CD4-positive, alpha-beta T cell (primary cell): ENCODE measurements at regions not wholly inside any gene's neighbourhood (a gene's known extent, or its start where the extent isn't known, plus 50 kb on each side); places are given as distances from the start of the nearest gene placed in this dataset.
"Not testable (repeated sequence)": the region's sequence is repeated elsewhere in the genome, so short reads cannot be mapped to it uniquely, and the experiment has no call there.

Experiments used
- ATAC-seq: fragments of 200-7000 bp; cut with Tn5 transposase; one replicate; pipeline ENCODE4 v1.10.0; 2022; ENCODE audit warnings: mild to moderate bottlenecking; ENCODE audit not compliant: poor library complexity
- CTCF ChIA-PET: fragments of 350-600 bp; sonication (Branson Sonifier 250); formaldehyde crosslinking; loops from one replicate; lab custom pipeline; 2021; ENCODE audit warnings: antibody characterized with exemption, inconsistent platforms; lab: Charles Lee
- POLR2A ChIA-PET: fragments of 350-600 bp; sonication (Branson Sonifier 250); formaldehyde crosslinking; loops from one replicate; lab custom pipeline; 2021; ENCODE audit warnings: antibody characterized with exemption, inconsistent platforms; lab: Charles Lee
- DNase-seq, 14 experiments: peaks; one replicate each; pipeline ENCODE4 v3.0.0-alpha.2; 2013 to 2020; ENCODE audit warnings: mixed read lengths in 2 of 14
- H3K27ac ChIP-seq, 2 donors: one replicate each; pipeline versions ENCODE4 v1.5.1 to v1.7.0; 2013; ENCODE audit warnings: low read length in 2 of 2, low read depth in 1 of 2, mild to moderate bottlenecking in 1 of 2
- H3K27me3 ChIP-seq, 2 experiments: 1 replicate in 1 of 2; 2 replicates in 1 of 2; pipeline versions ENCODE4 v1.6.1 to v1.7.0; 2013; ENCODE audit warnings: low read length in 2 of 2, control low read depth in 1 of 2, mild to moderate bottlenecking in 1 of 2, moderate library complexity in 1 of 2; ENCODE audit not compliant: insufficient read depth in 2 of 2, control insufficient read depth in 1 of 2
- H3K36me3 ChIP-seq: one replicate; pipeline ENCODE4 v1.6.1; 2013; ENCODE audit warnings: low read length, control low read depth; ENCODE audit not compliant: insufficient read depth
- H3K4me1 ChIP-seq: one replicate; pipeline ENCODE4 v1.6.1; 2013; ENCODE audit warnings: low read length, control low read depth; ENCODE audit not compliant: insufficient read depth
- H3K4me3 ChIP-seq: one replicate; pipeline ENCODE4 v1.5.1; 2013; ENCODE audit warnings: mild to moderate bottlenecking, low read length, moderate library complexity
- H3K9me3 ChIP-seq, 2 experiments: 1 replicate in 1 of 2; 2 replicates in 1 of 2; pipeline versions ENCODE4 v1.6.1 to v1.7.0; 2013; ENCODE audit warnings: low read length in 2 of 2, mild to moderate bottlenecking in 2 of 2, control low read depth in 1 of 2, moderate library complexity in 1 of 2; ENCODE audit not compliant: control insufficient read depth in 1 of 2, insufficient read depth in 1 of 2
- H3K27ac Mint-ChIP-seq: one replicate; pipeline ENCODE4 v1.8.0; 2020; ENCODE audit warnings: mixed read lengths
- H3K27me3 Mint-ChIP-seq: one replicate; pipeline ENCODE4 v1.8.0; 2021; ENCODE audit warnings: mixed read lengths
- H3K36me3 Mint-ChIP-seq: one replicate; pipeline ENCODE4 v1.8.0; 2021; ENCODE audit warnings: low read depth, mixed read lengths
- H3K4me1 Mint-ChIP-seq: one replicate; pipeline ENCODE4 v1.8.0; 2021; ENCODE audit warnings: low read depth, mixed read lengths
- H3K4me3 Mint-ChIP-seq: one replicate; pipeline ENCODE4 v1.8.0; 2020; ENCODE audit warnings: mild to moderate bottlenecking, mixed read lengths
- H3K9me3 Mint-ChIP-seq: one replicate; pipeline ENCODE4 v1.8.0; 2020; ENCODE audit warnings: mixed read lengths
- intact Hi-C, 2 experiments: fragments of 100-400 bp; cut with DNase I in 1 of 2; cut with micrococcal nuclease in 1 of 2; formaldehyde crosslinking; loops; one replicate each; pipeline versions ENCODE4 v1.15.1 to v1.9.0; 2023 to 2025; cut with DNase I, micrococcal nuclease
- TF ChIP-seq, protein P1 (sequence below): fragments of 200-600 bp; IDR thresholded peaks from one replicate; pipeline ENCODE4 v1.8.0; 2022; ENCODE audit warnings: antibody characterized with exemption, mild to moderate bottlenecking

DNA sequence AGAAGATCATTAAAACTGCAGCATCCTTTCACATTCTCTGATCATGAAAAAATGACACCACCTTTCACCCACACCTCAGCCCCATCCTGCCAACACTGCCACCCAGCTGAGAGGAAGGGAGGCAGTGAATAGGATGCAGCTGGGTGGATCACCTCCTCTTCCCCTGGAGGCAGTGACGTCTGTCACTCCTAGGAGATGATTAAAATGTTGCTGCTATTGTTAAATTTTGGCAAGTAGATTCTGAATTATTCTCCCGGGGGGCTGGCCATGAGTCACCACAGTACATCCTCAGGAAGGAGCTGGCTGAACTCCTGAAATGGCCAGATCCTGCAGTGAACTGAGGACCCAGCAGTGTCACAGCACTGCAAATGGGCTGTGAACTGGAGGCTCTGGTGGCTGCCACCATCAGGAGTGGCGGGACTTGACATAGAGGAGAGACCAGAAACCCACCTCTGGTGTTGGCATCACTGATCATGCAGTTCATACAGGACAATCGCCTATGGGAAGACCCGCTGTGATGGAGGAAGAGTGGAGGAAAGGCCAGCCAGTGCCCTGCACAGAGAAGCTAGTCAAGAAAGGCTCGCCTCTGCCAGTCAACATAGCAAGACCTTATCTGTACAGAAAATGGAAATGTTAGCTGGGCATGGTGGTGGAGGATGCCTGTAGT lies 199.1 kb downstream of the FAM43A start:
- intact Hi-C loops = no loop called here
- ChIA-PET CTCF (no interaction called here), POLR2A (no interaction called here)
- ATAC-seq (no peak), DNase-seq (no peak)
- Histone ChIP-seq H3K9me3 (peaks cover 8 to 19% of the 10 kb centered on the region in 2 experiments), H3K27ac (no peak overlapping the region), H3K4me3 (no peak overlapping the region), H3K27me3 (no peaks in the 10 kb centered on the region), H3K36me3 (no peaks in the 10 kb centered on the region), H3K4me1 (peaks cover 7% of the 10 kb centered on the region)
- H3K9me3 Mint-ChIP-seq = peaks cover 5% of the 10 kb centered on the region
- H3K4me1 Mint-ChIP-seq = peaks cover 4% of the 10 kb centered on the region
- H3K27me3 Mint-ChIP-seq = peaks cover 5% of the 10 kb centered on the region
- TF ChIP-seq, protein P1, sequence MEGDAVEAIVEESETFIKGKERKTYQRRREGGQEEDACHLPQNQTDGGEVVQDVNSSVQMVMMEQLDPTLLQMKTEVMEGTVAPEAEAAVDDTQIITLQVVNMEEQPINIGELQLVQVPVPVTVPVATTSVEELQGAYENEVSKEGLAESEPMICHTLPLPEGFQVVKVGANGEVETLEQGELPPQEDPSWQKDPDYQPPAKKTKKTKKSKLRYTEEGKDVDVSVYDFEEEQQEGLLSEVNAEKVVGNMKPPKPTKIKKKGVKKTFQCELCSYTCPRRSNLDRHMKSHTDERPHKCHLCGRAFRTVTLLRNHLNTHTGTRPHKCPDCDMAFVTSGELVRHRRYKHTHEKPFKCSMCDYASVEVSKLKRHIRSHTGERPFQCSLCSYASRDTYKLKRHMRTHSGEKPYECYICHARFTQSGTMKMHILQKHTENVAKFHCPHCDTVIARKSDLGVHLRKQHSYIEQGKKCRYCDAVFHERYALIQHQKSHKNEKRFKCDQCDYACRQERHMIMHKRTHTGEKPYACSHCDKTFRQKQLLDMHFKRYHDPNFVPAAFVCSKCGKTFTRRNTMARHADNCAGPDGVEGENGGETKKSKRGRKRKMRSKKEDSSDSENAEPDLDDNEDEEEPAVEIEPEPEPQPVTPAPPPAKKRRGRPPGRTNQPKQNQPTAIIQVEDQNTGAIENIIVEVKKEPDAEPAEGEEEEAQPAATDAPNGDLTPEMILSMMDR = no peak
- no peak overlapping the region for H3K27ac Mint-ChIP-seq
- H3K36me3 Mint-ChIP-seq = no peaks in the 10 kb centered on the region
- H3K4me3 Mint-ChIP-seq = no peak overlapping the region

DNA sequence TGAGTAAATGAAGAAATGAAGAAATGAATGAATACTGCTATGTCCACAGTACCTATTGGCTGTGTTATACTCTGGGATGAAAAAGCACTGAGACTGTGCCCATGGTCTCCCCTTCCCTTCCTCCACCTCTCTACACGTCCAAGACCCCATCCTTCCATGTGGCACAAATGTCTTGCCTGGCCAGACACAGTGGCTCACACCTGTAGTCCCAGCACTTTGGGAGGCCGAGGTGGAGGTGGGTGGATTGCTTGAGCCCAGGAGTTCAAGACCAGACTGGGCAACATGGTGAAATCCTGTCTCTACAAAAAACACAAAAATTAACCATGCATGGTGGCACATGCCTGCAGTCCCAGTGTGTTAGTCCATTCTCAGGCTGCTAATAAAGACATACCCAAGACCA lies 200.1 kb downstream of the FAM43A start:
- H3K4me3 ChIP-seq = no peak overlapping the region
- ATAC-seq (no peak), DNase-seq (no peak)
- no peak overlapping the region for H3K4me3 Mint-ChIP-seq
- POLR2A ChIA-PET = no interaction called here
- H3K36me3 ChIP-seq = no peaks in the 10 kb centered on the region
- no peaks in the 10 kb centered on the region for H3K27me3 ChIP-seq
- intact Hi-C loops = no loop called here
- no peaks in the 10 kb centered on the region for H3K4me1 Mint-ChIP-seq
- H3K4me1 ChIP-seq = no peaks in the 10 kb centered on the region
- H3K27ac Mint-ChIP-seq = no peak overlapping the region
- H3K27me3 Mint-ChIP-seq = peaks cover 5% of the 10 kb centered on the region
- CTCF ChIA-PET = no interaction called here
- no peak overlapping the region for H3K27ac ChIP-seq
- peaks cover 8 to 19% of the 10 kb centered on the region in 2 experiments for H3K9me3 ChIP-seq
- H3K36me3 Mint-ChIP-seq = no peaks in the 10 kb centered on the region
- peaks cover 5% of the 10 kb centered on the region for H3K9me3 Mint-ChIP-seq
- TF ChIP-seq, protein P1 = no peak

DNA sequence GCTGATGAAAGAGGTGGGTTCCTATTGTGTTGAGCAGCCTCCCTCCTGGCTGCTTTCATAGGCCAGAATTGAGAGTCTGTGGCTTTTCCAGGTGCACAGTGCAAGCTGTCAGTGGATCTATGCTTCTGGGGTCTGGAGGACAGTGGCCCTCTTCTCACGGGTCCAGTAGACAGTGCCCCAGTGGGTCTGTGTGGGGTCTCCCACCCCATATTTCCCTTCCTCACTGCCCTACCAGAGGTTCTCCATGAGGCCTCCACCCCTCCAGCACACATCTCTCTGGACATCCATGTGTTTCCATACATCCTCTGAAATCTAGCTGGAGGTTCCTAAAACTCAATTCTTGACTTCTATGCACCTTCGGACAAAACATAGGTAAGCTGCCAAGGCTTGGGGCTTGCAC lies 201.2 kb downstream of the FAM43A start:
- no peak for ATAC-seq
- Histone ChIP-seq H3K4me1 (no peaks in the 10 kb centered on the region), H3K9me3 (peaks cover 8 to 19% of the 10 kb centered on the region in 2 experiments), H3K4me3 (no peak overlapping the region), H3K27ac (no peak overlapping the region), H3K36me3 (no peaks in the 10 kb centered on the region), H3K27me3 (no peaks in the 10 kb centered on the region)
- Mint-ChIP-seq H3K9me3 (peaks cover 5% of the 10 kb centered on the region), H3K4me3 (no peak overlapping the region), H3K36me3 (no peaks in the 10 kb centered on the region), H3K27ac (no peak overlapping the region), H3K4me1 (no peaks in the 10 kb centered on the region), H3K27me3 (peaks cover 5% of the 10 kb centered on the region)
- POLR2A ChIA-PET = no interaction called here
- DNase-seq = no peak
- TF ChIP-seq, protein P1 = no peak
- CTCF ChIA-PET = no interaction called here
- intact Hi-C loops = no loop called here

DNA sequence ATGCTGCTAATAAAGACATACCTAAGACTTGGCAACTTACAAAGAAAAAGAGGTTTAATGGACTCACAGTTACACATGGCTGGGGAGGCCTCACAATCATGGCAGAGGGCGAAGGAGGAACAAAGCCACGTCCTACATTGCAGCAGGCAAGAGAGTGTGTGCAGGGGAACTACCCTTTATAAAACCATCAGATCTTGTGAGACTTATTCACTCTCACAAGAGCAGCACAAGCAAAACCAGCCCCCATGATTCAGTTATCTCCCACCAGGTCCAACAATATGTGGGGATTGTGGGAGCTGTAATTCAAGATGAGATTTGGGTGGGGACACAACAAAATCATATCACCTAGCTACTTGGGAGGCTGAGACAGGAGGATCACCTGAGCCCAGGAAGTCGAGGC lies 202.4 kb downstream of the FAM43A start:
- H3K27me3 Mint-ChIP-seq, intact Hi-C loops, H3K4me3 Mint-ChIP-seq, ATAC-seq, H3K4me3 ChIP-seq, H3K27ac ChIP-seq, H3K36me3 ChIP-seq, H3K27ac Mint-ChIP-seq, H3K4me1 Mint-ChIP-seq, H3K4me1 ChIP-seq, CTCF ChIA-PET, H3K27me3 ChIP-seq, POLR2A ChIA-PET, H3K9me3 Mint-ChIP-seq, H3K36me3 Mint-ChIP-seq, DNase-seq: not testable (repeated sequence)
- peaks cover 8 to 18% of the 10 kb centered on the region in 2 experiments for H3K9me3 ChIP-seq
